Panc1 (cell line): ENCODE measurements at regions not wholly inside any gene's neighbourhood (a gene's known extent, or its start where the extent isn't known, plus 50 kb on each side); places are given as distances from the start of the nearest gene placed in this dataset.

Source experiments
- ATAC-seq: fragments of 200-7000 bp; cut with Tn5 transposase; 2 replicates; pipeline ENCODE4 v1.9.1; 2020; ENCODE audit warnings: mild to moderate bottlenecking, moderate library complexity
- BruUV-seq: library from RNA; stranded (reverse); fragments of 400-500 nt; replicated peaks from 2 replicates; lab custom pipeline; 2021; lab: Mats Ljungman, UMichigan
- CTCF ChIA-PET: fragments of 300-600 bp; sonication (Branson Sonifier 250); formaldehyde crosslinking; loops from one replicate; lab custom pipeline; 2022; ENCODE audit warnings: antibody characterized with exemption; lab: Charles Lee
- POLR2A ChIA-PET: fragments of 300-600 bp; sonication (Branson Sonifier 250); formaldehyde crosslinking; loops from one replicate; lab custom pipeline; 2022; ENCODE audit warnings: antibody characterized with exemption; lab: Charles Lee
- DNase-seq: peaks from one replicate; pipeline ENCODE4 v3.0.0-alpha.2; 2010; ENCODE audit warnings: low read depth, low spot score
- H3K27ac ChIP-seq: 2 replicates; pipeline ENCODE4 v1.5.1; 2011; ENCODE audit warnings: mild to moderate bottlenecking, low read length, inconsistent platforms
- H3K27me3 ChIP-seq: fragments of 200-500 bp; sonication (Bioruptor generic); 2 replicates; pipeline ENCODE4 v1.6.0; 2014; ENCODE audit warnings: low read length, inconsistent platforms; ENCODE audit not compliant: control insufficient read depth, insufficient read depth
- H3K36me3 ChIP-seq: fragments of 200-500 bp; sonication (Bioruptor generic); 2 replicates; pipeline ENCODE4 v1.5.1; 2014; ENCODE audit warnings: inconsistent platforms, mild to moderate bottlenecking, low read length, moderate library complexity; ENCODE audit not compliant: control insufficient read depth, insufficient read depth
- H3K4me1 ChIP-seq: 2 replicates; pipeline ENCODE4 v1.5.1; 2011; ENCODE audit warnings: inconsistent platforms, mild to moderate bottlenecking, low read length, moderate library complexity; ENCODE audit not compliant: control insufficient read depth, insufficient read depth
- H3K4me3 ChIP-seq, 2 experiments: 2 replicates each; pipeline ENCODE4 v1.5.1; 2011 to 2012; ENCODE audit warnings: low read depth in 2 of 2, low read length in 2 of 2, mild to moderate bottlenecking in 2 of 2, inconsistent platforms in 1 of 2, moderate library complexity in 1 of 2
- H3K9me3 ChIP-seq: fragments of 200-500 bp; sonication (Bioruptor generic); 2 replicates; pipeline ENCODE4 v1.5.1; 2014; ENCODE audit warnings: low read depth, mild to moderate bottlenecking, inconsistent platforms, low read length, moderate library complexity; ENCODE audit not compliant: control insufficient read depth, insufficient read depth
- POLR2AphosphoS5 ChIP-seq: IDR thresholded peaks from 2 replicates; pipeline ENCODE4 v1.6.1; 2012; ENCODE audit warnings: mild to moderate bottlenecking, low read depth, low read length, moderate library complexity
- REST ChIP-seq, 2 experiments: IDR thresholded peaks; 2 replicates each; pipeline ENCODE4 v1.6.1; 2011 to 2012; ENCODE audit warnings: low read depth in 2 of 2, control low read depth in 1 of 2, low read length in 1 of 2, mild to moderate bottlenecking in 1 of 2, moderate library complexity in 1 of 2; ENCODE audit not compliant: insufficient read depth in 1 of 2
- SIN3A ChIP-seq: IDR thresholded peaks from 2 replicates; pipeline ENCODE4 v1.6.1; 2012; ENCODE audit warnings: low read depth, mild to moderate bottlenecking, low read length, moderate library complexity, borderline replicate concordance; ENCODE audit not compliant: insufficient read depth
- TCF7L2 ChIP-seq: IDR thresholded peaks from 2 replicates; pipeline ENCODE4 v1.6.1; 2011; ENCODE audit warnings: mild to moderate bottlenecking, low read depth, low read length, inconsistent platforms
- in situ Hi-C: cut with HindIII; loops from 2 replicates; pipeline ENCODE4 v1.10.0; 2016; ENCODE audit warnings: low sequenced_read_pairs, low pct_unique_long_range_greater_than_20kb
- intact Hi-C: fragments of 100-400 bp; cut with micrococcal nuclease; formaldehyde crosslinking; loops from one replicate; pipeline ENCODE4 v1.10.0; 2022; ENCODE audit not compliant: unreplicated experiment
- TF ChIP-seq, protein P1 (sequence below): fragments of 450-650 bp; IDR thresholded peaks from 2 replicates; pipeline ENCODE4 v1.5.1; 2017; ENCODE audit warnings: mild to moderate bottlenecking

DNA sequence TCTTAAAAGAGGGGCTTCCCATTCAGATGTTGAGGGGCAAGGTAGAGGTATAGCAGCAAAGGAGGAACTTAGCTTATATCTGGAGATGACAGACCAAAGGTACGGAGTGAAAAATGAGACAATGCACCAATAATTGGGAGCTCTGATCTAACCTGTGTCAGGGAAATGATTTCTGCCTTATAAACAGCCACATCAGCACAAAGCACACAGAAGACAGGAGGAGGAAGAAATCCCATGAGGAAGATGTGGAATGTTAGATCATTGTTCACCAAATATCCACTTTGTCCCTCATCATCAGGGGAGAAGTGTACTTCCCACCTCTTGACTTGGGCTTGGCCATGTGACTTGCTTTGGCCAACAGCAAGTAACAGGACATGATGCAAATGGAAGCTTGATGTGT, 93.7 kb upstream of the WSCD2 start:
- BruUV-seq, result no TSS peak
- TF ChIP-seq TCF7L2 (no peak), POLR2AphosphoS5 (no peak), SIN3A (no peak), REST (IDR thresholded peaks at IDR 0.05; ENCODE audit: insufficient read depth in 1 of 2, low read depth in 2 of 2, low read length in 1 of 2) (no peak)
- TF ChIP-seq, protein P1, sequence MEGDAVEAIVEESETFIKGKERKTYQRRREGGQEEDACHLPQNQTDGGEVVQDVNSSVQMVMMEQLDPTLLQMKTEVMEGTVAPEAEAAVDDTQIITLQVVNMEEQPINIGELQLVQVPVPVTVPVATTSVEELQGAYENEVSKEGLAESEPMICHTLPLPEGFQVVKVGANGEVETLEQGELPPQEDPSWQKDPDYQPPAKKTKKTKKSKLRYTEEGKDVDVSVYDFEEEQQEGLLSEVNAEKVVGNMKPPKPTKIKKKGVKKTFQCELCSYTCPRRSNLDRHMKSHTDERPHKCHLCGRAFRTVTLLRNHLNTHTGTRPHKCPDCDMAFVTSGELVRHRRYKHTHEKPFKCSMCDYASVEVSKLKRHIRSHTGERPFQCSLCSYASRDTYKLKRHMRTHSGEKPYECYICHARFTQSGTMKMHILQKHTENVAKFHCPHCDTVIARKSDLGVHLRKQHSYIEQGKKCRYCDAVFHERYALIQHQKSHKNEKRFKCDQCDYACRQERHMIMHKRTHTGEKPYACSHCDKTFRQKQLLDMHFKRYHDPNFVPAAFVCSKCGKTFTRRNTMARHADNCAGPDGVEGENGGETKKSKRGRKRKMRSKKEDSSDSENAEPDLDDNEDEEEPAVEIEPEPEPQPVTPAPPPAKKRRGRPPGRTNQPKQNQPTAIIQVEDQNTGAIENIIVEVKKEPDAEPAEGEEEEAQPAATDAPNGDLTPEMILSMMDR, result no peak
- DNase-seq, result no peak
- H3K27ac ChIP-seq, result no peak overlapping the region
- H3K4me3 ChIP-seq, result no peak overlapping the region
- no peak for ATAC-seq
- no peaks in the 10 kb centered on the region for H3K36me3 ChIP-seq
- intact Hi-C loops, result no loop called here
- CTCF ChIA-PET, result no interaction called here
- H3K9me3 ChIP-seq, result no peaks in the 10 kb centered on the region
- no peaks in the 10 kb centered on the region for H3K4me1 ChIP-seq
- POLR2A ChIA-PET, result no interaction called here
- in situ Hi-C loops, result no loop called here
- no peaks in the 10 kb centered on the region for H3K27me3 ChIP-seq

DNA sequence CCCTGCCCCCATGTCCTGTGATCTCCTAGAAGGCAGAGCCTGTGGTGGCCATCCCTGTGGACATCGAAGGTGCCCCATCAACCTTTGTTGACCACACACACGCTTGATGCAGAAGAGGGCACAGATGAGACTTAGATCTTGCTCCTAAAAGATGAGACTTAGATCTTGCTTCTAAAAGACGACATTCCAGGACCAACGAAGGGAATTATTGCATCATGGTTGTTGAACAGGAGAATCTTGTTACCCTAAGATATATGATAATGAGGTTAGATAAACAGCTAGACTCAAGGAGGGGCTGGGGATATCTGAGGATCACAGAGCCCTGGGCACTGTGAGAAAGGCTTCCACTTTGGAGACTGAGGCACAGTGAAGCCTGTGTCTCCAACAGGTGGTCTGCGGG, 91.1 kb upstream of the WSCD2 start:
- DNase-seq (no peak), ATAC-seq (no peak)
- no TSS peak for BruUV-seq
- H3K4me1 ChIP-seq, result no peaks in the 10 kb centered on the region
- no peak overlapping the region for H3K27ac ChIP-seq
- CTCF ChIA-PET, result no interaction called here
- H3K27me3 ChIP-seq, result no peaks in the 10 kb centered on the region
- H3K4me3 ChIP-seq, result no peak overlapping the region
- in situ Hi-C loops (no loop called here), intact Hi-C loops (no loop called here)
- no peaks in the 10 kb centered on the region for H3K36me3 ChIP-seq
- TF ChIP-seq POLR2AphosphoS5, result no peak
- no peak for TF ChIP-seq SIN3A
- TF ChIP-seq, protein P1, result no peak
- TF ChIP-seq TCF7L2, result no peak
- TF ChIP-seq REST (IDR thresholded peaks at IDR 0.05; ENCODE audit: insufficient read depth in 1 of 2, low read depth in 2 of 2, low read length in 1 of 2), result no peak
- H3K9me3 ChIP-seq, result no peaks in the 10 kb centered on the region
- POLR2A ChIA-PET, result no interaction called here
